Epithelial cell of proximal tubule (primary cell): ENCODE measurements at regions not wholly inside any gene's neighbourhood (a gene's known extent, or its start where the extent isn't known, plus 50 kb on each side); places are given as distances from the start of the nearest gene placed in this dataset.
"Not testable (repeated sequence)": the region's sequence is repeated elsewhere in the genome, so short reads cannot be mapped to it uniquely, and the experiment has no call there.

ENCODE experiments used
- DNase-seq: peaks from one replicate; pipeline ENCODE4 v3.0.0-alpha.2; 2011; ENCODE audit warnings: low read depth
- H3K4me3 ChIP-seq: 2 replicates; pipeline ENCODE4 v1.5.1; 2011; ENCODE audit warnings: low read depth, mild to moderate bottlenecking, low read length

DNA sequence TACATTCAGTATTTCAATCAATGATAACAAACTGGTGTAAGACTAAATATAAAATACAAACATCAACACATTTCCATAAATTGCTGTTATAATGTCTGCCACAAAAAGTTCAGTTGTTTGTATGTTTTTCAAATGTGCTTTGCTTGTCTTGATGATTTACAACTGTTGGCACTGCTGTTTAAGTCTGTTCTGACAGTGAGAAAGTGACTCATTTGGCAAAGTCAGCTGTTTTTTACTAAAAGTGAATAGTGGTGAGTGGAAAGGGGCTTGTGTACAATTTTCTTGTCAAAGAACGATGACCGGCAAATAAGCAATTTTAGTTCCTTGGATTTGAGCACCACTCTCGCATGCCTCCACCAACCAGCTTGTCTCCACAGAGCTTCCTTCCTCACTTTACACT, 244.0 kb downstream of the RTP5 start:
- not testable (repeated sequence) for DNase-seq, H3K4me3 ChIP-seq

DNA sequence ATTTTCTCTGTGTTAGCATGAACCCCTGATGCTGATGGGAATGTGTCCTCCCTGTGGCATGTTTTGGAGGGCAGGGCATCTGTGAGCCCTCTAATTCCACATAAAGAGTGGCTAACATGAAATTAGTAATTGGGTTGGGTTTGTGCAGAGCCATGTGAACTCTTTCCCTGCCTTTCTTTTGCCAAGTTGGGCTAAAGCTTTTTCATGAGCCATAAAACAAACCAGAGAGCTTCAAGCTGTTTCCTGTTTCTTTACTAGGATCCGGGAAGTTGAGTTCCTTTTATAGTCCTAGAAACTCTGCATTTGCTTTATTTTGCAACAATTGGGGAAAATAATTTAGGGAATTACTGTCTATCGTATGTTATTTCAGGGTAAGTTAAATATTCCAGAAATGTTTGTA, 247.1 kb downstream of the RTP5 start:
- not testable (repeated sequence) for DNase-seq, H3K4me3 ChIP-seq

DNA sequence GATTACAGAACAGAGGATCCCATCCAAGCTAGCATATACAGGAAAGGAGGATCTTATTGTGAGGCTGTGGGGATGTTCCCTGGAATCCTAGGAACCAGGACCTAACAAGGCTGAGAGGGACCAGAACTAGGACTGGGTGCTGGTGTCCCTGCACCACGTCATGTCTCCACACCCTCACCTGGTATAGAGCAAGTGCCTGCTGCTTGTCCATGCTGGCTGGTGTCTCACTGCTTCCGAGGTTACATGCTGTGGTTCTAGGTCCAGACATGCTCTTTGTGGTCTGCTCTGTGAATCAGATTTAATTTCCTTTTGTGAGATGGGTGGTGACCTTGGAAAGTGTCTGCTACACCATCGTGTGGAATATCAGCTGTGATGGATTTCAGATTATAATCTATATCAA, 247.8 kb downstream of the RTP5 start:
- not testable (repeated sequence) for H3K4me3 ChIP-seq, DNase-seq

DNA sequence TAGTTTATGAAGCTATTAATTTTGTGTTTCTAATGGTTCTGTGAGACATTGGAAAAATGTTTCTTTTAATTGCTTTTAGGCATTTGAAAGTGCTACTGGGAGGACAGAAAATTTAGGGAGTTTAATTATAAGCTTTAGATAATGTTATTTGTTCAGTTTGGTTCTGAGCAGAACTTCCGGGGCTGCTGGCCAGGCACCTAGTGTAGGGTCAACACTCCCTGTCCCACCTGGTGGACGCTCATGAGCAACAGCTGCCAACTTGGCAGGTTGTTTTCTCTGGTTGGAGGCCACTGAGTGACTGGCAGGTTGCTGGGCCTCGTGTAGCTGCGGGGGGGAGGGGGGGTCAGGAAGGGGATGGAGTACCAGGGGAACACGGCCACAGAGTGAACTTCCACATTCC, 250.2 kb downstream of the RTP5 start:
- not testable (repeated sequence) for H3K4me3 ChIP-seq, DNase-seq

DNA sequence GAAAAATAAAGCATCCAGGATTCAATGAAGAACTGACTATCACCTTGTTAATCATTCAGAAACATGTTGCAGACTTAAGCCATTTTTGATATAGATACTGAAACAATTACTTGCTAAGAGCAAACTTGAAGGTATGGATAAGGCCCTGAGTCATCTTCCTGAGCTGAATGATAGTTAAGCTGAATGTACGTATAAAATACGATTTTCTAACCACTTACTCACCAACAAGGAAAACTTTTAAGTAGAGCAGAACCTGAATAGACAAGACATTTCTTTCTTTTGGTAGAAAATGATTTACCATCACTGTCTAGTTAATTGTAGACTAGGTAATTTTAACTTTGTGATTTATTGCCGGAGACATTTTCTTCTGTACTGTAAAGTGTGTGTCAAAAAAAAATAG, 261.2 kb downstream of the RTP5 start:
- not testable (repeated sequence) for H3K4me3 ChIP-seq, DNase-seq

DNA sequence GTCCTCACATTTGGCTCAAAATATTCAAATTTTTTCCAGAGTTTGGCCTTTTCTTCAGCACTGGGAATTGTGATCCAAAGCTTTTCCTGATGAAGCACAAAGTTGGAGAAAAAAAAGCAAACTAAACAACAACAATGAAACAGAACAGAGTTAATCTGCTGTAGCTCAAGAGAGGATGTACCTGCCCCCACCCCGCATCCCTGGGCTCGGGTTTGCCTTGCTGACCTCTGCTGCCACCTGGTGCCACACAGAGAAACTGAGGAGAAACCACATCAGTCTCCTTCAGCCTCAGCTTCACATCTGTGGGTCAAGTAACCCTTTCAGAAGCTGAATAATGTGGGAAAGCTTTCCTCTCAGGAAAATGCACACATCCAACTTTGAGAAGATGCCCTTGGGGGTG, 290.4 kb downstream of the RTP5 start:
- DNase-seq, H3K4me3 ChIP-seq: not testable (repeated sequence)

DNA sequence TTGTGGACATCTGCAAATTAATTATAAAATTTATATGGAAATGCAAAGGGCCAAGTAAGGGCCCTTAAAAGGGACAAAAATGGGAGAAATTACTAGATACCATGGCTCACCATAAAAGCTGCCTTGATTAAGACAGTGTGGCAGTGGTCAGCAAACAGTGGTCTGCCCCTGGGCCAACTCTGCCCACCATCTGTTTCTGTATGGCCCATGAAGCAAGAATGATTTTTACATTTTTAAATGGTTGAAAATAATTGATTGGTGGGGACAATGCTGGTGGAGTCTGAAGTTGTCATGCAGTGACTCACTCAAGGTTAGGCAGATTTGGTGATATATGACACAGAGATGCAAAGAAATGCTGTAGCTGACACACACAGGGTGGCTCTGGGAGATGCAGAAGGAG, 295.6 kb downstream of the RTP5 start:
- not testable (repeated sequence) for DNase-seq, H3K4me3 ChIP-seq

DNA sequence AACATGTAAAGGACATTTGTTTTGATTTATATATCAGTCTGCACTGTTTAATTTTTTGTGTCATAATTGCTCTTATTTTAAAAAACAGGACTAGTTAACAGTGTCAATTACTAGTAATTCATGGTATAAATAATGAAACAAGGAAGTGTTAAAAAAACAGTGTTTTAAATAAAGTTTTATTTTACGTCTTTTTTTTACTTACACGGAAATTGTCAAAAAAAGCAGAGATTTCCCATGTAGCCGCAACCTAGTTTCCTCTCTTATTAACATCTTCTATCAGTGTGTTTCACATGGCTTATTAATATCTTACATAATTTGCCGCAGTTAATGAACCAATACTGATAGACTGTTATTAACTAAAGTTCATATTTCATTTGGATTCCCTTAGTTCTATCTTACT, 301.8 kb downstream of the RTP5 start:
- not testable (repeated sequence) for H3K4me3 ChIP-seq, DNase-seq
